ENCODE measurements at regions not wholly inside any gene's neighbourhood (a gene's known extent, or its start where the extent isn't known, plus 50 kb on each side); places are given as distances from the start of the nearest gene placed in this dataset.
"Not testable (repeated sequence)": the region's sequence is repeated elsewhere in the genome, so short reads cannot be mapped to it uniquely, and the experiment has no call there.

- not testable (repeated sequence) for TF ChIP-seq CTCF (IDR thresholded peaks at IDR 0.05 in 2 of 3, conservative IDR thresholded peaks at IDR 0.05 in 1 of 3; ENCODE audit: borderline replicate concordance in 1 of 3, insufficient read depth in 1 of 3, low read depth in 2 of 3, low read length in 2 of 3); RAD21 (IDR thresholded peaks at IDR 0.05; ENCODE audit: low read depth); FOSL1 (IDR thresholded peaks at IDR 0.05; ENCODE audit: low read depth)
These were observed 76.2 kb upstream of the TNK2 start for GRCh38 chr3:195984392-195985030.

All from HCT116 (cell line).